IPS DF 4.7 (cell line): ENCODE measurements at regions not wholly inside any gene's neighbourhood (a gene's known extent, or its start where the extent isn't known, plus 50 kb on each side); places are given as distances from the start of the nearest gene placed in this dataset.

Experiments
- DNase-seq: peaks from one replicate; pipeline ENCODE4 v3.0.0-alpha.2; 2013; ENCODE audit warnings: low spot score; ENCODE audit errors: extremely low read depth

DNA sequence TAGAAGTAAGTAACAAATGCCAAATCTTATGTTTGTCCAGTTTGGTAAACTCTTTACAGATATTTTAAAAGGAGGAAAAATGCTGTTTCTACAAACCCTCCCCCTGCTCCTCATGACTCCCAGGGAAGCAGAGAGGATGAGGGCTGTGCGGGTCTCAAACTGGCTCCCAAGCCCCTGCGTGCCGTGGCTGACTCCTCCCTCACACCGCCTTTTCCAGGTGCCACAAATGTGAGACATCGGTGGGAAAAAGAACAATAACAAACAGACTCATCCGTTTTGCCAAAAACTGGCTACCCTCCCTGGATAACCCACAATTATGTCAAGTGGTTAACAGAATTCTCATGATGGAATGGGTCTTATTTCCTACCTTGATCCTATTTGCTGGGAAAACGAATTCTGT, 594.6 kb downstream of the PTPRU start:
- no peak for DNase-seq

DNA sequence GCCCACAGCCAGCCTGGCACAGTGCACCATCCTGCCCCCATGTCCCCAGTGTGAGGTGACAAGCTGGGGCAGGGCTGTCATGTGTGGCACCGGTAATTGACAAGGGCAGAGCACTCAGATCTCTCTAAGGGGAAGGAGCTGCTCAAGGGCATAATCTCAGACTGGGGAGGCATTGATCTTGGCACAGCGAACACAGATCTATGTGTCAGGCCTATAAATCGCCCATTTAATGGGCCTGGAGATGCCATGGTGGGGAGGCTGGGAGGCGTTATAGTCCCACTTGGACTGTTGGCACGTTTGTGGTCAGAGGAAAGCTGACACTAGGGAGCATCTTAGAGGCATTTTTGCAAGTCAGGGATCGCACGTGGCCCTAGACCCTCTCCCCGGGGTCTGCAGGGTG, 594.1 kb downstream of the PTPRU start:
- no peak for DNase-seq

DNA sequence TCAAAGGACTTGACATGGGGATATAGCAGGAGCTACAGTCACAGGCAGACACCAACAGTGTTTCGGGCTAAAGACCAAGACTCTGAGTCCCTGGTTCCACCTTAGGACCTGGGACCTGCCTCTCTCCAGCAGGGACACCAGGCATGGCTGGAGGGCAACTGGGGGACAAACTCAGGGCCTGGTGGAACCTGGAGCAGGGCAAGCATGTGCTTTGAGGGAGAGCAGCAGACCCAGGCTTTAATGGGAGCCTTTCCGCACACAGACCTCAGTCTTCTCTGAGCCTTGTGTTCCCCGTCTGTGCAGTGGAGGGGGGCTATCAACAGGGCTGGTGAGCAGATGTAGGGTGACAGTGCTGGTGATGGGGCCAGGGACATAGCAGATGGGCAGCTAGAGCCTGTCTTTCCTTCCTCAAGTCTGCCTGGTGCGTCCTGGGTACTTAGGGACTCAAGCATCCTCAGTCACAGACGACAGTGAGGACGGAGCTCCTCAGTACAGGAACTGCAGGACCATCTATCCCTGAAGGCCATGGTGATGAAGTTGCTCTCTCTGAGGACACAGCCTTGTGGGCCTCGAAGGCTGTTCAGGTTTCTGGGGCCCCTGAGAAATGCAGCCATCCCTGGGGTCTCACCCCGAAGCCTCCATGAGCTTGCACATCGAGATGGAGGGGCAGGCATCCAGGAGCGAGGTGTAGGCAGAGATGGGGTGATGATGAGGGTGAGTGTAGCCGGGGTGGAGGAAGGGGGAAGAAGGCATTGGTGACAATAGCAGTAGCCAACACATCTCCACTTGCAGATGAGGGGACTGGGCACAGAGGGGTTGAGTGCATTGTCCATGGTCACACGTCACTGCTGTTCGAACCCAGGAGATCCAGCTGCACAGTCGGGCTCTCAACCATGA, 593.4 kb downstream of the PTPRU start:
- DNase-seq = no peak

DNA sequence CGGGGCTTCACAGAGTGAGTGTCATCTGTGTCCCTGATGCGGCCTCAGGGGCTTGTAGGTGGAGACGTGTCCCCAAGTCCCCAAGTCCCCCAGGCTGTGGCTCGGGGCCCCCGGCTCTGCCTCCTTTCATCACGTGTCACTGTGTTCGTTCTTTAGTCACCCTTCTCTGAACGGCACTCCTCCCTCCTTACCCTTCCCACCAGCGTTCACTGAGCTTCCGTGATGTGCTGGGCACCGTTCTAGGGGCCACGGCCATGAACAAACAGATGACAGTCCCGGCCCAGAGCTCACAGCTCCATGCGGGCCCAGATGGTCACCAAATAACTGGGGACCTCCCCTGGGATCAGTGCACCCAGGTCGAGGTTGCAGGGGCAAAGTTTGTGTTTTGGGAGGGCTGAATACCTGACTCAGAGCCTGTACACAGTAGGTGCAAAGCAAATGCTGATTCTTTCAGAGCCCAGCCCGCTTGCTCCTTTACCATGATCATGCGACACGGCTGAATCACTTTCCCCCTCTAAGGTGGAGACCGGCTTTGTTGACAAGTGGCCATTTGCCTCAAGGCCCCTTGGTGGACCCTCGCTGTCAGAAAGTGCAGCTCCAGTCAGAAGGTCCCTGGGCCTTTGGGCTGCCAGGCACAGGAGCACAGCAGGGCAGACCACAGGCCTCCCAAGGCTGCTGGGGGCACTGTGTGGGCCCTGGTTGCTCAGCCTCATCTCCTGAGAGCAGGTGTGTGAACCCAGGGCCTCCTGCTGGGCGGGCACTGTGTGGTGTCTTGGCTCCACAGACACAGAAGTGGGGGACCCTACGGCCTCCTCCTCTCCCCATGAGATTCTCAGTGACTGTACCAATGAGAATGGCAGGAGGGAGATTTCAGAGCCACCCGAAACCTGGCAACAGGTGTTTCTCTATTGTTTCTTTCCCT, 592.5 kb downstream of the PTPRU start:
- no peak for DNase-seq

DNA sequence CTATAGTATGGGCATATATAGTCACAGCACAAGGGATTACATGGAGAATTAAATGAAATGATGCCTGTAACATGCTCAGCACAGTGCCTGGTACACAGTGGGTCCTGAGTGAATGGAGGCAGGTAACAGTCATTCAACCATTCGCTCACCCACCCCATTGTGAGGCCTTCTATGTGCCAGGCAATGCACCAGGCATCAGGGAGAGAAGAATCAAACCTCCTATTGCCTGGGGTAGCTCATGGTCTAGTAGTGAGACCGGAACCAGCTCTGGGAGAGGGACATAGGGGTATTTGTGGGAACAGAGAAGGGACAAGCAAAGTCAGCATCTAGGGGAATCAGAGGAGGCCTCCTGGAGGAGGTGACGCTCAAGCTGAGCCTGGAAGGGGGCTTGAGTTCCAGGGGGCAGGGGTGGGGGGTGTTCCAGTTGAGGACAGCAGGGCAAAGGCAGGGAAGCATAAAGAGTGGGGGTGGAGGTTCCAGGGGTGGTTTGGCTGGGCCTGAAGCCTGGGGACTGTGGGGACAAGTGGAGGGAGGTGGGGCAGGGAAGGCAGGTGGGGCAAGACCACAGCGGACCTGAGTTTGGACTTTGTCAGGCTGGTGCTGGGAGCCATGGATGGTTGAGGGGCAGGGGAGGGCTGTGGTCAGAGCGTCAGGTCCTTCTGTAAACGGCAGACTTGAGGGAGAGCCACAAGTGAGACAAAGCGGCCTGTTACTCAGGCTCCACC, 591.6 kb downstream of the PTPRU start:
- DNase-seq = no peak

DNA sequence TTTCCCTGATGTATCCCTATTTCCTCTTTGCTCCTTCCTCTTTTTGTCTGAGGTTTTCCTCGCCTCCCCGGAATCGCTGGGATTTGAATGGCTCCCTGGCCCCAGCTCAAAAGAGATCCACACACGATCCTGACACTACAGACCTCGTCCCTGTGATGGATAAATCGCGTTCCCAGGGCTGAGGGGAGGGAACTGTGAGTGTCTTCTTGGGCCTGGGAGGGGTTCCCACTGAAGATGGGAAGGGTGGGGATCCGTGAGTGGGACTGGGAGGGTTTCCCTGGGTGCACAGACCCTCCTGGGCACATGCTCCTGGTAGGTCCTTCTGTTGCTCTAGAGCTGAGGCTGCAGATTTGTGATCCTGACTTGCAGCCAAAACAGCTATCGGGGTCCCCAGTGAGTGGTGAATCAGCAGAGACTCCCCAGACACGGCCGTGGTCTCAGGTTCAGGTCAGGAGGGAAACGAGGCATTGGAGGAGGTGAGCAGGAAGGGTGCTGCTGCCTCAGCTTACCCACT, 591.0 kb downstream of the PTPRU start:
- DNase-seq = no peak

DNA sequence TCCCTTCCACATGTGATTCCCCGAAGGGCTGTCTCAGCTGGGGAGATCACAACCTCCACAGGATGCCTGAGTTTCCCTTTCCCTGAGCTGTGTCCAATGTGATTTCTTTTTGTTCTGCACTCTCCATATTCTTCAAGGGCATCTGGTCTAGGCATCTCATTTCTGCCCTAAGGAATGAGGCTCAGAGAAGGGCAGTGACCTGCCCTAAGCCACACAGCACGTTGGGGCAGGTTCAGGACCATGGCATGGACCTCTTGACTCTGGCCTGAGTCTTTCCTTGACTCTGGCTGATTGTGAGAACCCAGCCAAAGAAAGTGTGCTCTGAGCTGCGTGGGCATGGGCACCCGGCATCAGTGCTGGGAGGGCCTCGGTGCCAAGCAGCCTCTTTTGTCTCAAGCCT, 590.3 kb downstream of the PTPRU start:
- no peak for DNase-seq

DNA sequence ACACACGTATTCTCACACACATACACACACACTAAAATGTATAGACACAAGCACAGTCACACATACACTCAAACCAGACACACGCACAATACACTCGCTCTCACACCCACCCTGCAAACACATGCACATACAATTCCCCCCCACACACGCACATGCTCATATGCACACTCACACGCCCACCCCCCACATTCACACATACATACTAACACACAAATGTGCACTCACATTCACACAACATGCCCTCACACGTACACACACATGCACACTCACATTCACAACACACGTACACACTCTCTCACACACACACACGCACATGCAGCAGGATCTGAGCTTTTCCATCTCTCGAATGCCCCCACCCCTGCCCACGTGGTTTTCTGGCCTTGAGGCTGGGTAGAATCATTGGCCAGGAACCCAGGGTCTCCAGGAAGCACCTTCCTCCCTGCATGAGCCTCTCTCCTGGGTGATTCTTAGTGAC, 589.7 kb downstream of the PTPRU start:
- DNase-seq = no peak

DNA sequence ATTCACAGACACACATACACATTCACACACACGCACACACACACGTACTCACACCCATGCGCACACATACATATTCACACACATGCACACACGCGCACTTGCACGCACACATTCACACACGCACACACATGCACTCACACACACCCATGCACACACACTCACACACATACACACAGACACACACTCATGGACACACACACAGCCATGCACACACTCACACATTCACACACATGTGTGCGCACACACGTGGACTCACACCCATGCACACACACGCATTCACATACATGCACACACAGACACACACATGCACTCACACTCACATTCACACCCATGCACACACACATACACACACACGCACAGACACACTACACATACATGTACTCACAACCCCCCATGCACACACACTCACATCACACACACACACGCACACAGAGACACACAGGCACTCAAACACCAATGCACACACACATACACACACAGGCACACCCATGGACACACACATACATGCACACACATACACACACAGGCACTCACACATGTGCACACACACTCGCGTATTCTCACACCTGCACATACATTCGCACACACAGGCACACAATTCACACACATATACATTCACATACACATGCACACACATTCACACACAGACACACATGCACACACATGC, 589.1 kb downstream of the PTPRU start:
- DNase-seq = no peak

DNA sequence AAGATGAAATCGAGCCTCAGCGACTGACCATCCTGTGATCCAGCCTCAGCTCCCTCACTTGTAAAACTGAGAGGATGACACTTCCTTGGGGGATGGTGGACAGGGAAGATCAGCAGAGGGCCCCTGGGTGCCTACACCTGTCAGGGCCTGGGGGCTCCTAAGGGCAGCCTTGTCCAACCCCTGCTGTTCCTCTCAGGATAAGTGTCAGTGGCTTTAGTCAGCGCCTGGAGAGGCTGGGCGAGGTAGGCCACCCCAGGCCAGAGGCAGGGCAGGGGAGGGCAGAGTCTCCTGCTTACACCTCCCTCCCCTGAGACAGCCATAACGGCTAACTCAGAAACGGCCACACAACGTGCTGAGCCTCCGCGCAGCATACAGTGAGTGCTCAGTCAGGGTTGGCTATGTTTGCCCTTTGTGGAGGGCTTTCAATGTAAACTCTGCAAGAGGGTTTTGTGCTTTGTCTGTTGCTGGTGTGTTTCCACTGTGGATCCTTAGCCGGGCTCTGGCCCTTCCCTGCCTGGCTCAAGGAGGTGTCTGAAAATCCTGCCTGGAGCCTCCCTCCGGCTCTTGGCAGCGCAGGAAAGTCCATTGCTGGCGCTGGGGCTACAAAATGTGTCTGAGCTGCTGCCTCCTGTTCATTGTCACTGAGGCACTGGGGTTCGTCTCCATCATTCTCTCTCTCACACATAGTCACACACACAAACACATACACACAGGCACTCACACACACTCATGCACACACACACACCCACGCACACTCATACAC, 588.4 kb downstream of the PTPRU start:
- DNase-seq = no peak

DNA sequence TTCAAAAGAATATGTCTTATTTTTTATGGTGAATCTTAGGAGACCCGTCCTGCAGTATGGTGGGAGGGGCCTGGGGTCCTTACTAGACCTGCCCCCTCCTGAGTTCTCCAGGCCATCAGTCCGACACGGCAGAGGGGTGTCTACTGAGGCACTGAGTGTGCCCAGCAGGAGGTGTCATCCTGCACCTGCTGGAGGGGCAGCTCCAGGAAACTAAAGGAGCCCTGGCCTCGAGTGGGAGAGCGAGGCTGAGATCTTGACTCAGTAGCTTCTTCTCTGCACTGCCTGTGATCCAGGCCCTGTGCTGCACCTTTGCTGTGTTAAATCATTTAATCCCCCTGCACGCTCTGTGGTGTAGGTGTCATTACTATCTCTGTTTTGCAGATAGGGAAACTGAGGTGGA, 587.7 kb downstream of the PTPRU start:
- DNase-seq = no peak

DNA sequence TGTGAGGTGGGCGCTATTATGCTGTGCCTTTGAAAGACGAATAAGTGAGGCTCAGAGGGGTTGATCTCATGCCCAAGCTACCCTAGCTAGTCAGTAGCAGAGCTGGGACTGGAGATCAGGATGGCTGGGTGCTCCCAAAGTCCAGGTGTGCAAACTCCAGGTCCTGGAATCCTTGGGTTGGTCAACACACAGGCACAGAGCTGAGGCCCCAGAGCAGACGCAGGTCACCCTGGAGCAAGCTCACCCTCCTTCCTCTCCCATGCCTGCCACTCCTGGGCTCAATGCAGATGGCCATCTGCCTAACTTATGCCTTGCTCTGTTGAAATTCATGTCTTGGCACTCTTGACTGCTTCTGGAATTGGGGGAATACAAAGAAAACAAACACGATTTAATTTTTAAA, 587.2 kb downstream of the PTPRU start:
- DNase-seq = no peak

DNA sequence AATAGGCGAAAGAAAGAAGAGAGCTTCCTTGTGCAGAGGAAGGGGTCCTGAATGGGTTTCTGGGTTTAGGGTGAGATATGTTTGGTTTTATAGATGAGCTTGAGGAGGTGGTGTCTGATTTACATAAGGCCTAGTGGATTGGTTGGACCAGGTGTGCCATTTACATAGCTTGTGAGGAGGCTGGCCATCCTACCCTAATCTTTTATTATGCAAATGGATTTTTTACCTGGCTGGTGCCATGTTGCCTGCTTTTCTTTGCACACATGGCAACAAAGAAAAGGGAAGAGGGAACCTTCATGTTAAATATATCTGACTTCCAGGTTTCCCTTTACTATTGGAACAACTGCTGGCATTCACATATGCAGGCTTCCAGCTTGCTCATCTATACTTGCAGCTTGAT, 585.3 kb downstream of the PTPRU start:
- peak; percentile 14 for DNase-seq

DNA sequence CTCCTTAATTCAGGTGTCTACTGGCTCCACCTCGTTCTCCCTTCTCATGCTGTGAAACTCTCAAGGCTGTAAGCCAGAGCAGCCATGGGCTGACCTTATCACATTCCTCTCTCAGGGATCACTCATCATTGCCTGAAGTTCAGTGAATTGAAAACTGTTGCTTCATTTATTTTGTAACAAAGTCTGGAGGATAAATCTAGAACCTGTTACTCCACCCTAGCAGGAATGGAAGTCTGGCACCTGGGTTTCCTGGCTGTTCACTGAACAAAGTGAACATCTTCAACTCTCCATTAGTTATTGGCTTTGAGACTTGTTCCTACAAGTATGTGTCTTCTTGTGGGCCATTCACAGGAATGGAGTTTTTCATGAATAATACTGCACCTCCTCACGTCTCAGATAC, 584.1 kb downstream of the PTPRU start:
- DNase-seq = no peak

DNA sequence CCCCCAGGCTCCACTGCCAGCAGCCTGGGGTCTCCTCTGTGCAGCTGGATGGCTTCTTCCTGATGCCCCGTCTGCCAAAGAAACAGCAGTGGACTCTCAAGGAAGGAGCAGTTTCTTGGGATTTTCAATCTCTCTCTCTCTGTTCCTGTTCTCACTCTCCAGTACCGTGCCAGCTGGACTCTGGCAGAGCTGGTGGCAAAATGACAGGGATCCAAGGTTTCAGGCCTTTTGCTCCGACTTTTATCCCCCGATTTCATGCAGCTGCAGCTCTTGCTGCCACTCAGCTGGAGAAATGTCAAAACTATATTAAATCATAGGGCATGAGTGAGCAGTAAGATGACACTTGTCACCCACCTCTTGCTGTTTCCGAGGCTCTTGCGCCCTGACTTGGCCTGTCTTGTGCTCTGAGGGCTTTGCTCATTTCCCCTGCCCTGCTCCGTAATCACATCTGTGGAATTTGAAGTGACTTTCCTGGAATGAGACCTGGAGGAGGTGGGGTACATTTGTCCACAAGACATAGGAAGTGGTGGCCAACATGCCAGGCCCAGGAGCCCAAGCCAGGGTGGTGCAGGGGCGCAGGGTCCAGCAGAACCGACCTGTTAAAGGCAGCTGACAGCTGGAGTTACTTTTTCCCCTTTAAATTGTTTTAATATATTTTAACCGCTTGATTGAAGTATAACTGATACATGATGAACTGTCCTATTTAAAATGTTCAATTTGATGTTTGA, 576.2 kb downstream of the PTPRU start:
- DNase-seq = no peak

DNA sequence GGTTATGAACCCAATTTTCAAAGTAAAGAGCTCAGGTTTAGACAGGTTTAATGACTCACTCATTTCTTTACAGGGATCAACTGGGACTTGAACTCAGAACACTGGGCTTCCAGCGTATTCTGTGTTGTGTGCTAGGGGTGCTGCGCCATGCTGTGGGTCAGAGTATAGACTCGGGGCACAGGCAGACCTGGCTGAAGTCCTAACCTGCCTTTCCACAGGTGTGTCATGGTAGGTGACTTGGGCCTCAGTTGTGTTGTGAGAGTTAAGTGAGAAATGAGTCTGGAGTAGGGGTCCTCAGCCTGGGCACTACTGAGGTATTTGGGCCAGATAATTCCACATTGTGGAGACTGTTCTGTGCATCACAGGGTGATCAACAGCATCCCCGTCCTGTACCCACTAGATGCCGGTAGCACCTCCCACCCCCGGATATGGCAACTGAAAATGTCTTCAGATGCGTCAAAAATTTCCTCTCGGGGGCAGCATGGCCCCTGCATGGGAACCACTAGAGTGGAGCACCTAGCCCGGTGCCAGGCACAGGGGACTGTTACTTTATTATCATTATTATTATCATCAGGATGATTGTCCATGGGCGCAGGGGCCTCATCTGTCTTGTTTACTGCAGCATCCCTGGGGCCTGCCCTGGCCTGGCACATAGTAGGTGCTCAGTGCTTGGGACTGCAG, 575.5 kb downstream of the PTPRU start:
- no peak for DNase-seq

DNA sequence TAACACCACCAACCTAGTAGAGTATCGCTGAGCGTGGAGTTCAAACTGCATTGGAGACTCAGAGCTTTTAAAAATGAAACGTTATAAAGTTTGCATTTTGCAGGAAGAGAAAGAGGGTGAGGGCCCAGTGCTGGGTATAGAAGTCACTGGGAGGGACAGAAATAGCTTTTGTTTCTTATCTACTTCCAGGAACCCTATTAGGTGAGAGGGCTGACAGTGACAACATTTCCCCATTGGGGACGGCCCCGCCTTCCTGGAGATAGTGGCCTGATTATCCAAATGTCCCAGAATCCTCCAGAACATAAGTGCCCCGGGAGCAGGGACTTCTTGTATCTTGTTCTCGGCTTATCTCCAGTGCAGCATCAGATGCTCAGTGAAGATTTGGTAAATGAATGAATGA, 574.9 kb downstream of the PTPRU start:
- no peak for DNase-seq

DNA sequence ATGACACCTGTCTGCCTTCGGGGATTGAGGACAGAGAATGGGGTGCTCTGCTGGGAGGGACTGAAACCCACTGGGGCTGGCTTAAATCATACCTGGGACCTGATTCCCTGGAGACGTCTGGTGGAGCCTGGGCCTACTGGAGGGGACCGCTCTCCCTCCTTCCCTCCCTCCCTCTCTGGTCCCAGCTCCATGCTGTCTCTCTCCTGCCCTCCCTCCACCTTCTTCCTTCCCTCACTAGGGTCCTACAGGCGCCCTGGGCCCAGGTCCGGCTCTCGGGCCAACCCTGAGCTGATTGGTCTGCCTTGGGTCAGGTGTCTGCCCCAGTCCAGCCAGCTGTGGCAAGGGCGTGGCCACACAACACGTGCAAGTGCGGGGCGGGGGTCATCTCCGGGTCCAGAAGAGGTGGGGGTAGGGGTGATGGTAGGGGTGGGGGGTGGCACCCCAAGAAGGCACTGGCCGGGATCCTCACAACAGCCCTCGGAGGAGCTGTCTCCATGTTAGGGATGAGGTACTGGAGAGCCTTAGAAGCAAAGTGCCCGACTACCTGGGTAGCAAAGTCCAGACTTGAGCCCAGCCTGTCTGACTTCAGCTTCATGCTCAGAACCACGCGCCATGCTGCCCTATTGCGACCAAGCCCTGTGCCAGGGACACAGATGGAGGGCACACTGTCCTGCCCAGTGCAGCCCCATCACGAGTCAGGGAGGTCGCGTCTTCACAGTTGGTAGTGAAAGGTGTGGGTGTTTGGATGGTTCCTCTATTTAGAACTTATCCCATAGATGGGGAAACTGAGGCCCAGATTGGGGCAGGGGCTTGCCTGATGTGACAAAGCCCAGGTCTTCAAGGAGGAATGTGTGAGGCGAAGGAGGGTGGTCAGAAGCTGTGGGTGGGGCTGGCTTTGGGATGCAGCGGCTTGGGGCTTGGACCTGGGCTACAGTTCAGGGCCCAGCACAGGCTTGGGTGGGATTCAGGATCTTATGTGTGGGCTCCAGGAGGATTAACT, 574.1 kb downstream of the PTPRU start:
- DNase-seq = no peak
